IPS-18c (cell line): ENCODE measurements at regions not wholly inside any gene's neighbourhood (a gene's known extent, or its start where the extent isn't known, plus 50 kb on each side); places are given as distances from the start of the nearest gene placed in this dataset.
"Not testable (repeated sequence)": the region's sequence is repeated elsewhere in the genome, so short reads cannot be mapped to it uniquely, and the experiment has no call there.

Source experiments
- H3K4me3 ChIP-seq: 2 replicates; pipeline ENCODE4 v1.7.0; 2013; ENCODE audit warnings: low read depth, mild to moderate bottlenecking, low read length, moderate library complexity; ENCODE audit not compliant: insufficient read depth
- H3K9me3 ChIP-seq: one replicate; pipeline ENCODE4 v1.6.1; 2013; ENCODE audit warnings: mild to moderate bottlenecking, low read length, moderate library complexity; ENCODE audit not compliant: control insufficient read depth, insufficient read depth

- H3K9me3 ChIP-seq = no peaks in the 10 kb centered on the region
- H3K4me3 ChIP-seq = no peak overlapping the region
These were observed 844.9 kb downstream of the KCNT2 start for GRCh38 chr1:195763146-195763906.

- no peaks in the 10 kb centered on the region for H3K9me3 ChIP-seq
- no peak overlapping the region for H3K4me3 ChIP-seq
These were observed 847.1 kb downstream of the KCNT2 start for GRCh38 chr1:195761104-195761503.

- H3K4me3 ChIP-seq = no peak overlapping the region
- no peaks in the 10 kb centered on the region for H3K9me3 ChIP-seq
These were observed 852.1 kb downstream of the KCNT2 start for GRCh38 chr1:195756109-195756508.

- H3K4me3 ChIP-seq = no peak overlapping the region
- H3K9me3 ChIP-seq = no peaks in the 10 kb centered on the region
These were observed 853.4 kb downstream of the KCNT2 start for GRCh38 chr1:195754874-195755273.

GRCh38 chr1:195754303-195754702 lies 853.9 kb downstream of the KCNT2 start:
- no peak overlapping the region for H3K4me3 ChIP-seq

GRCh38 chr1:195748969-195749368 lies 859.3 kb downstream of the KCNT2 start:
- no peaks in the 10 kb centered on the region for H3K9me3 ChIP-seq
- H3K4me3 ChIP-seq = no peak overlapping the region

More at GRCh38 chr1:195754303-195754702, 853.9 kb downstream of the KCNT2 start:
- H3K9me3 ChIP-seq = no peaks in the 10 kb centered on the region

GRCh38 chr1:195745189-195746010 lies 862.8 kb downstream of the KCNT2 start:
- Histone ChIP-seq H3K4me3 (no peak overlapping the region), H3K9me3 (no peaks in the 10 kb centered on the region)

- H3K4me3 ChIP-seq = no peak overlapping the region
- H3K9me3 ChIP-seq = no peaks in the 10 kb centered on the region
These were observed 864.0 kb downstream of the KCNT2 start for GRCh38 chr1:195744256-195744655.

- Histone ChIP-seq H3K9me3 (no peaks in the 10 kb centered on the region), H3K4me3 (no peak overlapping the region)
These were observed 867.4 kb downstream of the KCNT2 start for GRCh38 chr1:195740862-195741261.

- Histone ChIP-seq H3K4me3 (no peak overlapping the region), H3K9me3 (no peaks in the 10 kb centered on the region)
These were observed 869.1 kb downstream of the KCNT2 start for GRCh38 chr1:195738966-195739650.

- Histone ChIP-seq H3K9me3 (no peaks in the 10 kb centered on the region), H3K4me3 (no peak overlapping the region)
These were observed 873.1 kb downstream of the KCNT2 start for GRCh38 chr1:195735140-195735539.

GRCh38 chr1:195733826-195734225 lies 874.4 kb downstream of the KCNT2 start:
- H3K4me3 ChIP-seq = no peak overlapping the region

GRCh38 chr1:195733408-195733807 lies 874.8 kb downstream of the KCNT2 start:
- Histone ChIP-seq H3K4me3 (no peak overlapping the region), H3K9me3 (no peaks in the 10 kb centered on the region)

More at GRCh38 chr1:195733826-195734225, 874.4 kb downstream of the KCNT2 start:
- no peaks in the 10 kb centered on the region for H3K9me3 ChIP-seq

- no peak overlapping the region for H3K4me3 ChIP-seq
- H3K9me3 ChIP-seq = no peaks in the 10 kb centered on the region
These were observed 876.9 kb downstream of the KCNT2 start for GRCh38 chr1:195731385-195731784.

GRCh38 chr1:195723796-195724194 lies 884.4 kb downstream of the KCNT2 start:
- Histone ChIP-seq H3K4me3 (no peak overlapping the region), H3K9me3 (peaks cover 3% of the 10 kb centered on the region)

- H3K4me3 ChIP-seq, H3K9me3 ChIP-seq: not testable (repeated sequence)
These were observed 885.1 kb downstream of the KCNT2 start for GRCh38 chr1:195722852-195723795.

- not testable (repeated sequence) for H3K4me3 ChIP-seq, H3K9me3 ChIP-seq
These were observed 886.1 kb downstream of the KCNT2 start for GRCh38 chr1:195722146-195722545.
